ENCODE measurements at regions not wholly inside any gene's neighbourhood (a gene's known extent, or its start where the extent isn't known, plus 50 kb on each side); places are given as distances from the start of the nearest gene placed in this dataset.

DNA sequence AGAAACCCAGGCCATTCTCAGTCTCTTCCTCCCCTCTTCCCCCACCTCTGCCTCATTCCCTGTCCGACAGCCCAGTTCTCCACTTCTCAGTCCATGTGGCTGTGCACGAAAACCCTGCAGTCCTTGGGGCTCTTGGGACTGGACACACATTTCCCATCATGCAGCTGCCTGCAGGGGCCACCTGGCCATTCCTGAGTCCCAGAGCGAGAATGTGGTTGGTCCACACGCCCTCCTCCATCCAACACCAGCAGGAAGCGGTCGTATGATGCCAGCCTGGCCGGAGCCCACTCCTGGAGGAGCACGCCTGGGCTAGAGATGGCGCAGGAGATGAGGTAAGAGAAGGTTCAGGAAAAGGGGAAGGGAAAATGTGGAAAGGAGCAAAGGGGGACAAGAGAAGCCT, 222.5 kb downstream of the USP6NL start (continued):
- TF ChIP-seq MAFK (IDR thresholded peaks at IDR 0.05; ENCODE audit: low read depth, low read length) (no peak), TEAD4 (IDR thresholded peaks at IDR 0.05; ENCODE audit: low read depth, low read length) (no peak), SRF (IDR thresholded peaks at IDR 0.05; ENCODE audit: low read depth, low read length) (no peak), CREB1 (IDR thresholded peaks at IDR 0.05) (no peak), BCL11A (IDR thresholded peaks at IDR 0.05; ENCODE audit: low read depth in 2 of 2, low read length in 2 of 2) (no peak), GABPA (IDR thresholded peaks at IDR 0.05; ENCODE audit: borderline replicate concordance, insufficient read depth, low read length) (no peak)
- TF ChIP-seq, protein P1, sequence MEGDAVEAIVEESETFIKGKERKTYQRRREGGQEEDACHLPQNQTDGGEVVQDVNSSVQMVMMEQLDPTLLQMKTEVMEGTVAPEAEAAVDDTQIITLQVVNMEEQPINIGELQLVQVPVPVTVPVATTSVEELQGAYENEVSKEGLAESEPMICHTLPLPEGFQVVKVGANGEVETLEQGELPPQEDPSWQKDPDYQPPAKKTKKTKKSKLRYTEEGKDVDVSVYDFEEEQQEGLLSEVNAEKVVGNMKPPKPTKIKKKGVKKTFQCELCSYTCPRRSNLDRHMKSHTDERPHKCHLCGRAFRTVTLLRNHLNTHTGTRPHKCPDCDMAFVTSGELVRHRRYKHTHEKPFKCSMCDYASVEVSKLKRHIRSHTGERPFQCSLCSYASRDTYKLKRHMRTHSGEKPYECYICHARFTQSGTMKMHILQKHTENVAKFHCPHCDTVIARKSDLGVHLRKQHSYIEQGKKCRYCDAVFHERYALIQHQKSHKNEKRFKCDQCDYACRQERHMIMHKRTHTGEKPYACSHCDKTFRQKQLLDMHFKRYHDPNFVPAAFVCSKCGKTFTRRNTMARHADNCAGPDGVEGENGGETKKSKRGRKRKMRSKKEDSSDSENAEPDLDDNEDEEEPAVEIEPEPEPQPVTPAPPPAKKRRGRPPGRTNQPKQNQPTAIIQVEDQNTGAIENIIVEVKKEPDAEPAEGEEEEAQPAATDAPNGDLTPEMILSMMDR (IDR thresholded peaks at IDR 0.05; ENCODE audit: control extremely low read depth in 1 of 3, insufficient read depth in 1 of 3, low read depth in 1 of 3, low read length in 3 of 3): no peak

Measured in H1 (cell line).